ENCODE measurements at regions not wholly inside any gene's neighbourhood (a gene's known extent, or its start where the extent isn't known, plus 50 kb on each side); places are given as distances from the start of the nearest gene placed in this dataset.
"Not testable (repeated sequence)": the region's sequence is repeated elsewhere in the genome, so short reads cannot be mapped to it uniquely, and the experiment has no call there.

DNA sequence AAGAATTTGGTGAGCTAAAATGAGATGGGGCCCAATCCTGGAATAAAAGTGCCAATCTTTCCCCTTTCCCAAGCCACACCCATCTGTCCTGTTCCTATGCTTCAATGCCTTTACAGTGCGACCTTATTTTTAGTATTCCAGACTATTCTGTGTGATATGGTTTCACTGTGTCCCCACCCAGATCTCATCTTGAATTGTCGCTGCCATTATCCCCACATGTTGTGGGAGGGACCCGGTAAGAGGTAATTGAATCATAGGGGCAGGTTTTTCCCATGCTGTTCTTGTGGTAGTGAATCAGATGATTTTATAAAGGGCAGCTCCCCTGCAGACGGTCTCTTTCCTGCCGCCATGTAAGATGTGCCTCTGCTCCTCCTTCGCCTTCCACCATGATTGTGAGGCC, 129.3 kb upstream of the KIF26B start:
- DNase-seq, result no peak

DNA sequence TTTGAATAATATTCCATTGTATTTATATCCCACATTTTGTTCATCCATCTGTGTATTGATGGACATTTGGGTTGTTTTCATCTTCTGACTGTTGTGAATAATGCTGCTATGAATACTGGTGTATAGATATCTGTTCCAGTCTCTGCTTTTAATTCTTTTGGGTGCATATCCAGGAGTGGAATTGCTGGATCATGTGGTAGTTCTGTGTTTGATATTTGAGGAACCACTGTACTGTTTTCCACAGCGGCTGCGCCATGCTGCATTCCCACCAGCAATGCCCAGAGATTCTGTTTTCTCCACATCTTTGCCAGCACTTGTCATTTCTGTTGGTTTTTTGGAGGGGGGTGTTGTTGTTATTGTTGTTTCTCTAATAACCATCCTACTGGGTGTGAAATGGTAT, 131.6 kb upstream of the KIF26B start:
- DNase-seq, result no peak

DNA sequence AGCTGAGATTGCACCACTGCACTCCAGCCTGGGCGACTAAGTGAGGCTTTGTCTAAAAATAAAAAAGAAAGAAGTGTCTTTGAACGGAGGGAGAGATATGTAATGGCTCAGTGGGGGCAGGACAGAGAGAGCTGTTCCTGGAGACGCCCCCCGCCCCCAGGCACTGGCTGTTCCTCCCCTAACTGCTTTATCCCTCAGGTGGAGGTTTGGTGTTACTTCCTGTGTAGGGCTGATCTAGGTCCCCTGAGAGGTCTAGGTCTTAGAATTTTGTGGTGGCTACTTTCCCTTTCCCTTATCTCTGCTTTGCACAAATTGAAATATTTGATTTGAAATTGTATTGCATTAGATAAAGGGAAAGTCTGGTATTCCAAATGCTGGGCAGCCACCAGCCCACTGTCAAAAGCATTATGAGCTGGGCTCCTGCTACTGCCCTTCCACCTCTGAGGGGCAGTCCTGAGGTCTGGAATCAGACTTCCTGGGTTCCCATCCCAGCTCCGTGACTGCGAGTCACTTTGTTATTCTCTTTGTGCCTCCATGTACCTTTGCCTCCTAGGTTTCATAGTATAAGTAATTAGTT, 134.8 kb upstream of the KIF26B start:
- DNase-seq, result no peak

DNA sequence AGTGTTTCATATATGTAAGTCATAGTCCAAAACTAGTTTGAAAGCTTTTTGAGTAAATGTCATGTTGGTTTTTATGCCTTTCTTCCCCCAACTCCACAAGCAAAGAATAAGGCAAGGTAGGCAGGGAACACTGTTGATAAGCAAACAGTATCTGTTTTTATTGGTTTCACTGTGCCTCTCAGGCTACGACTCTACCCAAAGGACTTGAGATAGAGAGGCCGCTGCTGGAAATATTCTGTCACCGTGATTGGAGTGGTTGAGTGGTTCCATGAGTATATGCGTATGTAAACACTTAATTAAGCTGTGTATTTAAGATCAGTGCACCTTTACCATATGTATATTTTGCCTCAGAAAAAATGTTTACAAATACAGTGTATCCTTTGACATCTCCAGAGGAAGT, 138.1 kb upstream of the KIF26B start:
- DNase-seq, result no peak

DNA sequence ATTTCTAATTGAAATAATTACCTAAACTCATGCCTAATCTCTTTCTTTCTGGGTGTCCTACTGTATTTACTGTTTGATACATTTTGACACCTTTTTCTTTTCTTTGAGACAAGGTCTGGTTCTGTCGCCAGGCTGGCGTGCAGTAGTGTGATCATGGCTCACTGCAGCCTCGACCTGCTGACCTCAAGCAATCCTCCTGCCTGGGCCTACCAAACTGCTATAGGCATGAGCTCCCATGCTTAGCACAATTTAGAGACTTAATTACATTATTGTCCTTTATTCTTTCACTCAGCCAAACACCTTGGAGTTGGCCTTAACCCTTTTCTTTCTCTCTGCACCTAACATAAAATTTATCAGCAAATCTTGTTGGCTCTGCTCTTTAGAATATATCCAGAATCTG, 139.8 kb upstream of the KIF26B start:
- no peak for DNase-seq

DNA sequence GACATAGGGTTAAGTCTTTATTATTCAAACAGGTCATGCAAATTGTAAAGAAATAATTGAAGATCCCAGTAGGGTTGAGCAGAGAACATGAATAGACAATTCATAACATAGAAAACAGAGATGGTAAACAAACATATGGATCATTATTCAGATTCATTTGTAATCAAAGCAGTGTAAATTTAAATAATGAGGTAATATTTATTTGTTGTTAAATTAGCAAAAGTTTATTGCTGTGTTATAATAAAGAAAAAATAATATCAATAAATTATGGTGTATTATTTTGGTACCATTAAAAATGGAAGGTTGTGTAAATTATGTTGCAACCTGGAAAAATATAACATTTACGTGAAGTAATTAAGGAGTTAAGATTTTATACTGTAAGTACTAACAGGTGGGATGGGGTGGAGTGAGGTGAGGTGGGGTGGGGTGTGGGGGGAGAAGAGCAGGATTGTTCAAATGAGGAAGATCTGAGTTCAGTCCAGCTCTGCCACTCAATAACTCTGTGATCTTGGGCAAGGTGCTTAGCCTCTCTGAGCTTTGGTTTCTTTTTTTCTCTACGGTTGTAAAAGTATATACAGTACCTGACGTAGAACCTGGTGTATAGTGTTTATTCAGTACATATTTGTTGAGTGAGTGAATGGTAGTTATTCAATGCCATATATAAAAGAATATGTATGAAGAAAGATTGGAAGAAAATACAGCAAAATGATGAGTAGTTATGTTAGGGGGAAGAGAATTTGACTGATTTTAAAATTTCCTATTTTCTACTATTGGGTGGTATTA, 140.3 kb upstream of the KIF26B start:
- DNase-seq, result no peak

DNA sequence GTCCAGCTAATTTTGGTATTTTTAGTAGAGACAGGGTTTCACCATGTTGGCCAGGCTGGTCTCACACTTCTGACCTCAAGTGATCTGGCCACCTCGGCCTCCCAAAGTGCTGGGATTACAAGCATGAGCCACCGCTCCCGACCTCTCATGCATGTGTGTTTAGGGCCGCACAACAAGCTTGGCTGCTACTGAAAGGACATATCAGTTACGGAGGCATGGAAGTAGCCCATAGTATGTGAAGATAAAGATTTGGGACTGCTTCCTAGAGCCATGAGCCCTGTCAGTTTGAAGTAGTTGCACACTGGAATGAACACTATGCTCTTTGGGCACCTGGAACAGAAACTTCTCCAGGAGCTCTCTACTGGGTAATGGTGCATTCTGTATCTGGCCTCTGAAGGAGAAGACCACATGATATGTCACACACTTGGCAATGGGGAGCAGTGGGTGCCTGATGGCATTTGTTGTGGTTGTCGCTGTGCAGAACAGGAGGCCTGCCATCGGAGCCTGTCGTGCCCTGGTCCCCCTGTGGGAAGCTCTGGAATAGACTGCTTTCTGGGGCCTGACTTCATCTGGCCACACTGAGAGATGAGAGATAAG, 144.7 kb upstream of the KIF26B start:
- DNase-seq, result no peak

DNA sequence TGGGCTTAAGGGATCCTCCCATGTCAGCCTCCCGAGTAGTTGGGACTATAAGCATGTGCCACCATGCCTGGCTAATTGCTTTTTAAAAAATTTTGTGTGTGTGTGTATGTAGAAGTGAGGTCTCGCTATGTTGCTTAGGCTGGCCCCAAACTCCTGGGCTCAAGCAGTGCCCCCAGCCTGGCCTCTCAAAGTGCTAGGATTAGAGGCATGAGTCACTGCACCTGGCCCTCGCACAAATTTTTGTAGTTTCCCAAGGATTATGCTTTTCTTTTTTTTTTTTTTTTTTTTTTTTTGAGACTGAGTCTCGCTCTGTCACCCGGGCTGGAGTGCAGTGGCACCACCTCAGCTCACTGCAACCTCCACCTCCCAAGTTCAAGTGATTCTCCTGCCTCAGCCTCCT, 144.4 kb upstream of the HNRNPU start:
- DNase-seq, result no peak

DNA sequence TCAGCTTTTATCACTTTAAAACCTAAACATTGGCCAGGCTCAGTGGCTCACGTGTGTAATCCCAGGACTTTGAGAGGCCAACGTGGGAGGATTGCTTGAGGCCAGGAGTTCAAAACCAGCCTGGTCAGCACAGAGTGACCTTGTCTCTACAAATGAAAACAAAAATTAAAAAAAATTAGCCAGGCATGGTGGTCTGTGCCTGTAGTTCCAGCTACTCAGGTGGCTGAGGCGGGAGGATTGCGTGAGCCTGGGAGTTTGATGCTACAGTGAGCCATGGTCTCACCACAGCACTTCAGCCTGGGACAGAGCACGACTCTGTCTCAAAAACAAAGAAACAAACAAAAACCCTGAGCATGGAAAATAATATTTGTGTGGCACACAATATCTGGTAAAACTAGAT, 143.5 kb upstream of the HNRNPU start:
- DNase-seq, result no peak

DNA sequence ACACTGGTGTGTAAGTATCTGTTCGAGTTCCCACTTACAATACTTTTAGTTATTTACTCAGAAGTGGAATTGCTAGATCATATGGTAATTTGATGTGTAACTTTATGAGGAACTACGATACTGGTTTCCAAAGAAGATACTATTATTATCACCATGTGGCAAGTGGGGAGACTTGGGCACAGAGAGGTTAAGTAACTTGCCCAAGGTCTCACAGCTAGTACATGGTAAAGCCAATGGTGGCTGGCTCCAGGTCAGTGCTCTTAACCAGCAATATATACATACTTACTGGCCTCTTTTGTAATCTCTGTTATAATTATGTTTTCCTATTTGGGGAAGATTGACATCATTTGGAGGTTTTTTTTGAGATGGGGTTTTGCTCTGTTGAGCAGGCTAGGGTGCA, 138.9 kb upstream of the HNRNPU start:
- DNase-seq, result peak in 2 of 4 experiments; percentile 12 to 18

DNA sequence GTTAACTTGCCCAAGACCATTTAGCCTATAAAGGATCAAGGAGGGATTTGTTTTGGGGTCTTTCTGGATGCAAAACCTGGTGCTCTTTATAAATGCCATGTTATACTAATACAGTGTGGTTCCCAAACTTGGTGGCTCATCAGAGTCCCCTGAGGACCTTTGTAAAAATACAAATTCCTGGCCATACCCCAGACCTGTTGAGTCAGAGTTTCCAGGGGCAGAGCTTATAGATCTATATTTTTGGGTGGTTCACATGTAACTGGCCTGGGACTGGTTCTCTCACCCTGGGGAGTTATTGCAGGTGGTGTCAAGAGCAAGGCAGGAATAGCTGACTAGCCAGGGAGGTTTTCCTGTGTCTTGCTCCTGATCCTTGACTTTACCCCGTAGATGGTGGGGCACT, 136.9 kb upstream of the HNRNPU start:
- no peak for DNase-seq

DNA sequence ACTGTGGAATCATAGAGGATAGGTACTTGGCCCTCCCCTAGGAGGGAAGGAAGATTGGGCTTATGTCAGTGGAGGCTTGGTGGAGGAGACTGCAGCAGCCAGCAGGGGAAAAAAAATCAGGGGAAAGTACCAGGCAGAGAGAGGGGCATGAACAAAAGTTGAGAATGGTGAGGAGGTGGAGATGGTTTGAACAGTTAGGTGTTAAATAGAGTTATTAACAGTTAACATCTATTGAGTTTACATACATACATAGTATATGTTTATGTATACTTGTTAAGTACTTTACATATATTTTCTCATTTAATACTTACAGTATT, 136.5 kb upstream of the HNRNPU start:
- DNase-seq, result no peak

DNA sequence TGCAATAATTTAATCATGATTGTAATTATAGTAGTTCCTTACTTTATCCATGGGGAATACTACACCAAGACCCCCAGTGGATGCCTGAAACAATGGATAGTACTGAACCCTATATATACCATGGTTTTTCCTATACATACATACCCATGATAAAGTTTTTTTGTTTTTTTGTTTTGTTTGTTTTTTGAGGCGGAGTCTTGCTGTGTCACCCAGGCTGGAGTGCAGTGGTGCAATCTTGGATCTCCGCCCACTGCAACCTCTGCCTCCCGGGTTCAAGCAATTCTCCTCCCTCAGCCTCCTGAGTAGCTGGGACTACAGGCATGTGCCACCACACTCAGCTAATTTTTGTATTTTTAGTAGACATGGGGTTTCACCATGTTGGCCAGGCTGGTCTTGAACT, 135.3 kb upstream of the HNRNPU start:
- DNase-seq, result not testable (repeated sequence)

DNA sequence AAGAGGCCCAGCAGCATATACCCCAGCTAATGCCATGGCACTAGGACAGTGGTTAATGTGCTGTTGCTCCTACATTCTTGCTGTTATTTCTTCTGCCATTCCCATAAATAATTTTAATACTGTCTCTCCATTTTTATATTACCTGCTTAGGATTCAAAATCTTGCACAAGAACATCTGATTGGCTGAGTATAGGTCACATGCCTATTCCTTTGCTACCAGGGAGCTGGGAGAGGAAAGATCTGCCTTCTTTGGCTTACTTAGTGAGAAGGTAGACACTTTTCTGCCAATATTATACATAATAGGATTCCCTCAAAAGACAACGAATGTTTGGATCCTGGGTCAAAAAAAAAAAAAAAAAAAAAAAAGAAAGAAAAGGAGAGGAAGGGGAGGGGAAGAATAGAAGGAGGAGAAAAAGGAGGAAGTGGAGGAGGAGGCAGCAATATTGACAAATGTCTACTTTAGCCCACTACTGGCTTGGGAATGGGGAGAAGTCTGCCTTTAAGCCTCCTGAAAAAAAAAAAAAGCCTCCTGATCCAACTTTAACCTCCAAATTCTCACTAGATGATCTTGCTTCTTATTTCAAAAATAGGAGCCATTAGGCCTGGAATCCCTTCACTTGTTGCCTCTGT, 134.5 kb upstream of the HNRNPU start:
- no peak for DNase-seq

DNA sequence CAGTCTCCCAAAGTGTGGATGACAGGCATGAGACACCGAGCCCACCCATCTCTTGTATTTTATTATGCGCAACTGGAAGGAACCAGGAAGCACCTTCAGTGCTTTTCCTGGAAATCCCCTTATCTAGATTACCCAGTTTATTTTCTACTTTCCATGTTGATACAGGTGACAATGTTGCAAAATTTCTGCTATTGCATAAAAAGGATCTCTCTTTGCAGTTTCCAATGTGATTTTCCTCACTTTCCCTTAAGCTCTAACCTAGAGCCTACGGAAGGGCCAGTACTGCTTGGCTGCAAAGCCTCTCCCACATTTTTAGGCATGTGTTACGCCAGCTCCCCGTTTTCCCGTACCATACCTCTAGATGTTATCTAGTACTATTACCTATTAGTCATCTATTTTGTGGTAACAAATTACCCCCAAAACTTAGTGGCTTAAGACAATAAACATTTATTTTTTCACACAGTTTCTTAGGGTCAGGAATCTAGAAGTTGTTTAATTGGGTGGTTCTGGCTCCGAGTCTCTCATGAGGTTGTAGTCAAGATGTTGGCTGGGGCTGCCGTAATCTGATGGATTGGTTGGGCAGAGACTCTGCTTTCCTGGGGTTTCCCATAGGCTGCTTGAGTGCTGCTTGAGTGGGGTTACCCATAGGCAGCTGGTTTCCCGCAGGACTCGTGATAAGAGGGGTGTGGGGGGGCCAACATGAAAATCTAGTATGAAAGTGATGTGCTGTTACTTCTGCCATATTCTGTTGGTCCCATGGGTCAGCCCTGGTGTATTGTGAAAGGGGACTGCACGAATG, 131.5 kb upstream of the HNRNPU start:
- DNase-seq, result no peak

DNA sequence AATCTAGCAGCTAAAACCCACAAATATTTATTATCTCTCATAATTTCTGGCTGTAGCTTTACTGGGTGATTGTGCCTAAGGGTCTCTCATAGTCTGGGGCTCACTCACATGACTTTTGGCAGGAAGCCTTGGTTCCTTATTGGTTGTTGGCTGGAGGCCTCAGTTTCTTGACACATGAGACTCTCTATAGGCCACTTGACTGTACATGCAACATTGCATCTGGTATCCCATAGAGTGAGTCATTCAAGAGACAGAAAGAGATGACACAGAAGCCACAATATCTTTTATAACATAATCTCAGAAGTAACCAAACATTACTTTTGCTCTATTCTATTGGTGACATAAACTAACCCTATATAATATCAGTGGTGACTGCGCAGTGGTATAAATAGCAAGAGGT, 128.5 kb upstream of the HNRNPU start:
- no peak for DNase-seq

DNA sequence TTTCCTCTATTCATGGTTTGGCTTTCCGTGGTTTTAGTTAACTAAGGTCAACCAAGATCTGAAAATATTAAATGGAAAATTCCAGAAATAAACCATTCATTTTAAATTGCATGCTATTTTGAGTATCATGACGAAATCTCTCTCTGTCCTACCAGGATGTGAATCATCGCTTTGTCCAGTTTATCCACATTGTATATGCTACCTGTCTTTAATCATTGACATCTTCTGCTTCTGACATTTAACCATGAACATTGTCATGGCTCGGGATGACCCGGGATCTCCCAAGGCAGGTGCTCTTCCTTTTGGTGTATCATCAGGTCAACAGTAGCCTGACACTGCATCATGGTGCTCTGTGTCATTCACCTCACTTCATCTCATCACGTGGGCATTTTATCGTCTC, 125.5 kb upstream of the HNRNPU start:
- no peak for DNase-seq

DNA sequence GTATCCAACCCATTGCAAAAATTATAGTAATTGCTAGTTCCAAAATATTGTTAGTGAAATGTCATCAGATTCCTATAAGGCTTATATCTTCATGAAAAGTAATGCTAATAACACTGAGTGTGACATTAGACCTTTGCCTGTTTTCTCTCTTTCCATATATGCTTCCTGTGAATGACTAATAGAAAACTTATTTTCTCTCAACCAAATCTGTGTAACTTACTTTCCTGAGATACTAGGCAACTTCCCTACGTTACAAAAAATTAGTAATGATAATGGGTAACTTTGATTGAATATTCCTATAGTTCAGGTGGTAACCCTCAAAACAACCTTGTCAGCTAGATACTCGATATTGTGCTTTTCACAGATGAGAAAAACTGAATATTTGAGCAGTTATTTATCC, 124.2 kb upstream of the HNRNPU start:
- DNase-seq, result no peak

DNA sequence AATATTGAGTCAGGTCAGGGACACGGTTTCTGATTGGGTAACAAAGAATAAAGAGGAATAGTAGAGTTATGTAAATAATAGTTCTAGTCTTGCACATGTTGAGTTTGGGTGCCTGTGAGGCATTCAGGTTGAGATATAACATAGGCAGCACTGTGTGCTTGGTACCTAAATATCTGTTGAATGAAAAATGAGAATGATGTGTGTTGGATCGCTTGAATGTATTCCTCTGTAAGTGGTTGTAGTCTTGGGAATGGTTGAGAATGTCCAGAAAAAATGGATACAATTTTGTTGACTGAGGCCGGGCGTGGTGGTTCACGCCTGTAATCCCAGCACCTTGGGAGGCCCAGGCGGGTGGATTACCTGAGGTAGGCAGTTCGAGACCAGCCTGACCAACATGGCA, 116.3 kb upstream of the HNRNPU start:
- DNase-seq, result no peak

DNA sequence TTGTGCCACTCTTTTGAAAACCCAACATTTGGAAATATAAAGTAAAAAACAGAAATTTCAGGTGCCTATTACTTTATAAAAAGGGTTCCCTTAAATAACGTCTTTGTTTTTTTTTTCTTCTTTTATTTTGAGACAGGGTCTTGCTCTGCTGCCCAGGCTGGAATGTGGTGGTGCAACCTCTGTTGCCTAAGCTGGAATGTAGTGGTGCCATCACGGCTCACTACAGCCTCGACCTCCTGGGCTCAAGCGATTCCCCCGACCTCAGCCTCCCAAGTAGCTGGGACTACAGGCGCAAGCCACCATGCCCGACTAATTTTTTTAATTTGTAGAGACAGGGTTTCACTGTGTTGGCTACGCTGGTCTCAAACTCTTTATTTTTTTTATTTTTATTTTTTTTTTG, 110.2 kb upstream of the HNRNPU start:
- DNase-seq, result no peak

DNA sequence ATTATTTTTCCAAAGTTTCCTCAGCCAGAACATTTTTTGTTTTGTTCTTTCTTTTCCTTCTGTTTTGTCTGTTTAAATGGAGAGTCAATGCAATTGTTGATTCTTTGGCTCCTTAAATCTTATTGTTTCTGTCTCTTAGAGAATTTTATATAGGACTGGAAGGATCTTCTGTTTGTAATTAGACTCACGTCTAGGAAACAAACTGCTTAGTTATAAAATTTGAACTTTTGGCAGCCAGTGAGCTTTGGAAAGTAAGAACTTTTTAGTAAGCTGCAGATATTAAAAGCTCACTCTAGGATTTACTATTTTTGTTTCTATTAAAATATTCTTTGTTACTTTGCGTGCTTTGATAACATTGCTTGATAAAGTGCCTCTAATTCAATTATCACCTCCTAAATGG, 109.8 kb upstream of the HNRNPU start:
- no peak for DNase-seq

DNA sequence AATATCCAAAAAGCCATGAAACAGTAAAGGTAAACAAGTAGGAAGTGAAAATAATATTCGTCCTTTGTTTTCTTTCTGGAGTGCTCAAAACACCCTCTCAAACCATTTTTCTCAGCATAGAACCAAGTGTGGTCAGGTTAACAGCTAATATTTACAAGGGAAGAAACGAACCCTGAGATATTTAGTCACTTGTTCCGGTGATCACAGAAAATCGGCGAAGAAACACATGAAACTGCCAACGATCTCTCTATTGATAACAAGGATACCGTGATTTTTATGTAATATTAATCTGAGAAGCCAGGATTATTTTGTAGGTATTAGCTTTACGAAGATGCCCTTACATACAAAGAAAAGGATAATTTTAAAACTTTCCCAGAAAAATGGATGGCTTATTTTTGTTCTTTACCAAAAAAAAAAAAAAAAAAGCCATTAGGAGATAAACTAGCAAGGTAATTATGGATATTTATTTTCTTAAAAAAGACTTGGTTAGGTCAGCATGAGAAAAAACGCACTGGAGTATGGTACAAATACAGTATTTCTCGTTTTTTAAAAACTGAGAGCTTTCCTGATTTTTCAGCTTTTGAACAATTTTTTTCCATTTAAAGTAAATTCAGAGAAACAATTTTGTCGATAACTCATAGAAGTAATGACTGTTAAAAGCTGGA, 107.3 kb upstream of the HNRNPU start:
- DNase-seq, result peak in 2 of 4 experiments; percentile 22 to 38
